OCI-LY7 (cell line): ENCODE measurements at regions not wholly inside any gene's neighbourhood (a gene's known extent, or its start where the extent isn't known, plus 50 kb on each side); places are given as distances from the start of the nearest gene placed in this dataset.

Experiments used
- BruUV-seq: library from RNA; stranded (reverse); fragments of 400-500 nt; replicated peaks from 2 replicates; lab custom pipeline; 2021; lab: Mats Ljungman, UMichigan
- CTCF ChIA-PET: fragments of 300-600 bp; sonication (Branson Sonifier 250); formaldehyde crosslinking; loops from one replicate; lab custom pipeline; 2022; ENCODE audit warnings: antibody characterized with exemption; ENCODE audit not compliant: unreplicated experiment; lab: Charles Lee
- POLR2A ChIA-PET: fragments of 300-600 bp; sonication (Branson Sonifier 250); formaldehyde crosslinking; loops from one replicate; lab custom pipeline; 2022; ENCODE audit warnings: antibody characterized with exemption; lab: Charles Lee
- DNase-seq: peaks from one replicate; pipeline ENCODE4 v3.0.0-alpha.2; 2015; ENCODE audit warnings: low spot score
- H2AFZ ChIP-seq: fragments of 200-600 bp; sonication (generic), shearing (Covaris generic); 2 replicates; pipeline ENCODE4 v1.6.1; 2014; ENCODE audit warnings: mild to moderate bottlenecking, antibody characterized with exemption, low read length, moderate library complexity
- H3K27ac ChIP-seq: fragments of 200-600 bp; sonication (generic); 2 replicates; pipeline ENCODE4 v1.5.1; 2014; ENCODE audit warnings: mixed run types, low read depth, mild to moderate bottlenecking, moderate library complexity, low read length, inconsistent platforms; ENCODE audit not compliant: poor library complexity, severe bottlenecking
- H3K36me3 ChIP-seq: fragments of 200-600 bp; sonication (generic); 2 replicates; pipeline ENCODE4 v1.6.1; 2014; ENCODE audit warnings: mild to moderate bottlenecking, antibody characterized with exemption, low read length, moderate library complexity, mixed read lengths; ENCODE audit not compliant: insufficient read depth
- H3K4me1 ChIP-seq: fragments of 200-600 bp; sonication (generic); 2 replicates; pipeline ENCODE4 v1.5.1; 2014; ENCODE audit warnings: mild to moderate bottlenecking, low read length; ENCODE audit not compliant: insufficient read depth, poor library complexity, severe bottlenecking
- H3K4me2 ChIP-seq: fragments of 200-600 bp; sonication (generic); 2 replicates; pipeline ENCODE4 v1.6.1; 2014; ENCODE audit warnings: mild to moderate bottlenecking, low read length
- H3K4me3 ChIP-seq: fragments of 200-600 bp; sonication (generic); 2 replicates; pipeline ENCODE4 v1.5.1; 2014; ENCODE audit warnings: mild to moderate bottlenecking, low read depth, low read length; ENCODE audit not compliant: poor library complexity, severe bottlenecking
- H3K79me2 ChIP-seq: fragments of 200-600 bp; sonication (generic); 2 replicates; pipeline ENCODE4 v1.6.1; 2016; ENCODE audit warnings: low read depth, mild to moderate bottlenecking, low read length, moderate library complexity, mixed read lengths; ENCODE audit not compliant: insufficient read depth
- H3K9me2 ChIP-seq: fragments of 200-600 bp; sonication (generic); 2 replicates; pipeline ENCODE4 v1.6.1; 2016; ENCODE audit warnings: mild to moderate bottlenecking, low read length, mixed read lengths; ENCODE audit not compliant: insufficient read depth
- H3K9me3 ChIP-seq: fragments of 200-600 bp; sonication (generic); 2 replicates; pipeline ENCODE4 v1.6.1; 2014; ENCODE audit warnings: mild to moderate bottlenecking, mixed run types, low read length, mixed read lengths
- H4K20me1 ChIP-seq: fragments of 200-600 bp; sonication (generic); 2 replicates; pipeline ENCODE4 v1.6.1; 2014; ENCODE audit warnings: mild to moderate bottlenecking, antibody characterized with exemption, low read length, moderate library complexity, mixed read lengths; ENCODE audit not compliant: insufficient read depth
- CTCF ChIP-seq: fragments of 200-600 bp; sonication (generic); conservative IDR thresholded peaks from 2 replicates; pipeline ENCODE4 v1.5.1; 2014; ENCODE audit warnings: mild to moderate bottlenecking, antibody characterized with exemption, low read length, moderate library complexity, mixed read lengths
- EZH2phosphoT487 ChIP-seq: fragments of 200-600 bp; sonication (generic); IDR thresholded peaks from 2 replicates; pipeline ENCODE4 v1.6.1; 2018; ENCODE audit warnings: low read depth, borderline replicate concordance, mild to moderate bottlenecking, mixed run types, antibody characterized with exemption, low read length, moderate library complexity, mixed read lengths
- intact Hi-C: fragments of 100-400 bp; cut with micrococcal nuclease; formaldehyde crosslinking; loops from one replicate; pipeline ENCODE4 v1.10.0; 2022; ENCODE audit not compliant: unreplicated experiment

- Histone ChIP-seq H3K36me3 (no peaks in the 10 kb centered on the region), H3K9me3 (0 out of 2 replicates have a peak, but pooled peaks cover 3% of the 10 kb centered on the region), H2AFZ (no peak overlapping the region), H3K9me2 (no peaks in the 10 kb centered on the region), H4K20me1 (no peaks in the 10 kb centered on the region), H3K27ac (no peak overlapping the region), H3K4me2 (no peak overlapping the region), H3K4me1 (peaks cover 6% of the 10 kb centered on the region), H3K4me3 (no peak overlapping the region), H3K79me2 (no peaks in the 10 kb centered on the region)
- POLR2A ChIA-PET = no interaction called here
- intact Hi-C loops = no loop called here
- no peak for TF ChIP-seq EZH2phosphoT487
- TF ChIP-seq CTCF = no peak
- CTCF ChIA-PET = no interaction called here
- no peak for DNase-seq
- no TSS peak for BruUV-seq
These were observed 472.1 kb downstream of the CDH2 start for GRCh38 chr18:27704736-27705361.

GRCh38 chr18:27699137-27699536, 477.8 kb downstream of the CDH2 start:
- intact Hi-C loops = no loop called here
- no peaks in the 10 kb centered on the region for H3K9me2 ChIP-seq
- POLR2A ChIA-PET = no interaction called here
- H3K9me3 ChIP-seq = no peaks in the 10 kb centered on the region
- H2AFZ ChIP-seq = no peak overlapping the region
- BruUV-seq = no TSS peak
- DNase-seq = no peak
- CTCF ChIA-PET = no interaction called here
- no peak overlapping the region for H3K4me3 ChIP-seq
- no peak overlapping the region for H3K4me2 ChIP-seq
- no peak for TF ChIP-seq CTCF
- no peak for TF ChIP-seq EZH2phosphoT487
- H4K20me1 ChIP-seq = no peaks in the 10 kb centered on the region
- H3K36me3 ChIP-seq = no peaks in the 10 kb centered on the region
- no peak overlapping the region for H3K27ac ChIP-seq
- H3K4me1 ChIP-seq = no peaks in the 10 kb centered on the region
- H3K79me2 ChIP-seq = no peaks in the 10 kb centered on the region

GRCh38 chr18:27696148-27696547, 480.8 kb downstream of the CDH2 start:
- Histone ChIP-seq H2AFZ (no peak overlapping the region), H3K27ac (no peak overlapping the region), H3K9me2 (no peaks in the 10 kb centered on the region), H3K79me2 (no peaks in the 10 kb centered on the region), H3K36me3 (no peaks in the 10 kb centered on the region), H3K4me1 (no peaks in the 10 kb centered on the region), H3K4me3 (no peak overlapping the region), H3K4me2 (no peak overlapping the region), H4K20me1 (no peaks in the 10 kb centered on the region), H3K9me3 (no peaks in the 10 kb centered on the region)
- ChIA-PET POLR2A (no interaction called here), CTCF (no interaction called here)
- TF ChIP-seq EZH2phosphoT487 = no peak
- TF ChIP-seq CTCF = no peak
- BruUV-seq = no TSS peak
- intact Hi-C loops = no loop called here
- DNase-seq = no peak
